GM19239 (cell line): ENCODE measurements at regions not wholly inside any gene's neighbourhood (a gene's known extent, or its start where the extent isn't known, plus 50 kb on each side); places are given as distances from the start of the nearest gene placed in this dataset.
"Not testable (repeated sequence)": the region's sequence is repeated elsewhere in the genome, so short reads cannot be mapped to it uniquely, and the experiment has no call there.

Source experiments
- DNase-seq: peaks from one replicate; pipeline ENCODE4 v3.0.0; 2011; ENCODE audit warnings: low spot score; ENCODE audit not compliant: insufficient read length
- FAIRE-seq: peaks from 2 replicates; lab custom pipeline; 2011; peaks lifted over from hg19 to GRCh38; lab: Jason Lieb, UNC

DNA sequence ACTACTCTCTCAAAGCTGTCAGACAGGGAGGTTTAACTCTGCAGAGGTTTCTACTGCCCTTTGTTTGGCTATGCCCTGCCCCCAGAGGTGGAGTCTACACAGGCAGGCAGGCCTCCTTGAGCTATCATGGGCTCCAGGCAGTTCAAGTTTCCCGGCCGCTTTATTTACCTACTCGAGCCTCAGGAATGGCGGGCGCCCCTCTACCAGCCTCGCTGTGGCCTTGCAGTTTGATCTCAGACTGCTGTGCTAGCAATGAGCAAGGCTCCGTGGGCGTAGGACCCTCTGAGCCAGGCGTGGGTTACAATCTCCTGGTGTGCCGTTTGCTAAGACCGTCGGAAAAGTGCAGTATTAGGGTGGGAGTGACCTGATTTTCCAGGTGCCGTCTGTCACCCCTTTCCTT is 124.3 kb downstream of the PTCHD1 start:
- not testable (repeated sequence) for FAIRE-seq, DNase-seq

- FAIRE-seq = no peak
- DNase-seq = no peak
Measured at GRCh38 chrX:23465105-23465791, 130.6 kb downstream of the PTCHD1 start.

DNA sequence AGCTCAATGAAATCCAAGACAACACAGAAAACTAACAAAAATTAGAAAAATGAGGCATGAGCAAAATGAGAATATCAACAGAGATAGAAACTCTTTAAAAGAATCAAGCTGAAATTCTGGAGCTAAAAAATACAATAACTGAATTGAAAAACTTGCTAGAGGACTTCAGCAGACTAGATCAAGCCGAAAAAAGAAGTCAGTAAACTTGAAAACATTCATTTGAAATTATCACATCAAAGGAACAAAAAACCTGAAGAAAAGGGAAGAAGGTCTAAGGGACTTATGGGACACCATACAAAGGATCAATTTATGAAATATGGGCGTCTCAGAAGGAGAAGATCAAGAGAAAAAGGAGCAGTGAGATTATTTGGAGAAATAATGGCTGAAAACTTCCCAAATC is 131.3 kb downstream of the PTCHD1 start:
- no peak for FAIRE-seq

GRCh38 chrX:23478056-23478455 is 143.4 kb downstream of the PTCHD1 start:
- DNase-seq (no peak), FAIRE-seq (no peak)

More for the DNA sequence above, 131.3 kb downstream of the PTCHD1 start:
- no peak for DNase-seq

DNA sequence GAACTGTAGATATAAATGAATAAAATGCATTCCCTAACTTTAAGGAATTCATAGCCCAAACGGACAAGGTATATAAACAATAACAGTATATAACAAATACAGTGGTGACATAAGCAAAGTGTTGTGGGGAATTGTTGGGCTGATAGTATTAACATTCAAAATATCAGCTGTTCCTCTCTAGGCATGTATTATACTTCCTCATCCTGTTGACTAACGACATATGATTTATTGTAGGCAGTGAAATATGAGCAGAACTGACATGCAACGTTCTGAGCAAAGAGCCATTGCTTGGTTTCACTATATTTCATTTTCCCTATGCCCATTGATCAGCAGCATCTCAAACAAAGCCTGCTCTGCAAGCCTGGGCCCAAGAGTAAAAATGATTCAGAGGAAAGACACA is 143.9 kb downstream of the PTCHD1 start:
- FAIRE-seq (no peak), DNase-seq (no peak)

DNA sequence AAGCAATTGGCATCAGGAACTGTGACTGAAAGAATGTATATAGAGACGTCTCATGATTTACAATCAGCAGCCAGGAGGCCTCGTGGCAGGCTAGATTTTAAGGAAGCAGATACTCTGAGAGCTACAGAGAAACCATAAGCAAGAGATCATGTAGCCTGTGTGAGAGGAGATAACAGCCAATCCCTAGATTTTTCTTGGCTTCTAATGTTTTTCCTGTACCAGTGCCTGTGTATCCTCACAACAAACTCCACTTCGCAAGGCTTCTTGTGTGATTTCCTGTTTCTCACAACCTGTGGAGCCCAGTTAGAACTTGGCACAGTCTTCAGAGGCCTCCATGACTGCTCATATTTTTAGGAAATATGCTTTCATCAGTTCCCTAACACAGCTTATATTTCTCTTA is 147.9 kb downstream of the PTCHD1 start:
- FAIRE-seq (no peak), DNase-seq (no peak)

- FAIRE-seq (no peak), DNase-seq (no peak)
Measured at GRCh38 chrX:23483396-23483795, 148.7 kb downstream of the PTCHD1 start.

GRCh38 chrX:23493941-23494374 is 159.3 kb downstream of the PTCHD1 start:
- FAIRE-seq (peak; percentile 84), DNase-seq (no peak)

GRCh38 chrX:23494741-23495140 is 160.1 kb downstream of the PTCHD1 start:
- FAIRE-seq = peak; percentile 70

DNA sequence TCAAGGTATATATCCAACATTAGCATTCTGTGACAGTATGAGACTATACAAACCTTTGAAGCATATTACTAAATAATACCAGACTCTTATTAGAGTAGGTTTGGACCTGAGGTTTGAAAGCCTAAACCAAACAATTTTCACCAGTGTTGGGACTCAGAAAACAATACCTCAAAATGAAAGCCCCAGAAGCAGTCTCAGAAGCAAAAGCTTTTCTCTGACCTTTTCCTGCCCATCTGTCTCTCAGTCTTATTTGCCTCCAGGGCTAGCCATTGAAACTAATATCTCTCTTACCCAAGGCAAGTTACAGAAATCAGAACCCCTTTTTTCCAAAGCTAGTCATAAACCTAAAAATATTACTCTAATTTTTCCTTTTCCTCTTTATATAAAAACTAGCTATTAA is 163.3 kb downstream of the PTCHD1 start:
- peak; percentile 84 for FAIRE-seq
- DNase-seq = no peak

More at GRCh38 chrX:23494741-23495140, 160.1 kb downstream of the PTCHD1 start:
- no peak for DNase-seq

DNA sequence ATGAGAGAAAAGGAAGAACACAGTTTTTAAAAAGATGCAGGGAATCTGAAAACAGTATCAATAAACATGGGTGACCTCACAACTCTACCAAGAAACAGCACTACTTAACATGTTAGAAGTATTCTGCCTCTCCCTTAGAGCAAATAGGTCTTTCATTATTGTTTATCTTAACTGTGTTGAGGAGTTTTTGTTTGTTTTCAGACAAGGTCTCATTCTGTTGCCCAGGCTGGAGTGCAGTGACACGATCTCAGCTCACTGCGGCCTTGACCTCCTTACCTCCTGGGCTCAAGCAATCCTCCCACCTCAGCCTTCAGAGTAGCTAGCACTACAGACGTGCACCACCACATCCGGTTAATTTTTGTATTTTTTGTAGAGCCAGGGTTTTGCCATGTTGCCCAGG is 165.3 kb upstream of the PRDX4 start:
- no peak for FAIRE-seq
- no peak for DNase-seq

DNA sequence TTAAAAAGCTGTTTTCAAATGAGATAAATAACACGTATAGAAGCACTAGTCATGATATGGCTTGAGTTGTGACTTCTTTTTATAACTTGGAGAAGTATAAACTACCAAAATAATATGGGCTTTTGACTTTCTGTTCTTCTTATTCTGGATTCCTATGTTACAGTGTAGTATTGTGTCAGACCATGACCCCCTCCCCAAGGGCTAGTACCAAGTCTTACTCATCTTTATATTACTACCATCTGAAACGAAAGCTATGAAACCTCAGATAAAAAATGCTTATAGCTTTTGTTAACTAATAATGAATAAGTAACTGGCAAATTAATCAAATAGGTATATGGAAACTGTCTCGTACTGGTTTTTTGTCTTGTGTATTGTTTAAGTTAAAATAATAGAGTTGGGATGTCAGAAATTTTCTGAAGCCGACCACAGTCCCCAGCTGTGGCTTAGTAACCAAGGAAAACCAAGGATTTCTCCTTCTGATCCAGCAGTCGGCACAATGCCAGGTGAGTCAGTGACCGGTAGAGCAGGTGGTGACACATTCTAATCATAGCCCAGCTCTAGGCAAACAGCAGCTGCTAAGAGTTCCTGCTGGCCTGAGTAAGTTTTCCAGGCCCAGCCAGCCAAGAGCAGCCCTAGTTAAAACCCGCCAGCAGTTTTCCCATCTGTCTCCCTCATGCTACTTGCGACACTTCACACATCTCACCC is 163.3 kb upstream of the PRDX4 start:
- FAIRE-seq (no peak), DNase-seq (no peak)

DNA sequence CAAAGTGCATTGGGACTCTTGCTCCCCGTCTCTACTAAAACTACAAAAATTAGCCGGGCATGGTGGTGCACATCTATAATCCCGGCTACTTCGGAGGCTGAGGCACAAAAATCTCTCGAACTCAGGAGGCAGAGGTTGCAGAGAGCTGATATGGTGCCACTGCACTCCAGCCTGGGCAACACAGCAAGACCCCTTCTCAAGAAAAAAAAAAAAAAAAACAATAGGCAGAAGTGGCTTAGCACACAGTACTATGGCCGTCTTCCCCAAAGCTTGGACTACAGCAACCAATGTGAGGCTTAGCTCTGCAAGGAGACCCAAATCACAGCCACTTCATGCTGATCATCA is 162.8 kb upstream of the PRDX4 start:
- no peak for FAIRE-seq
- no peak for DNase-seq

DNA sequence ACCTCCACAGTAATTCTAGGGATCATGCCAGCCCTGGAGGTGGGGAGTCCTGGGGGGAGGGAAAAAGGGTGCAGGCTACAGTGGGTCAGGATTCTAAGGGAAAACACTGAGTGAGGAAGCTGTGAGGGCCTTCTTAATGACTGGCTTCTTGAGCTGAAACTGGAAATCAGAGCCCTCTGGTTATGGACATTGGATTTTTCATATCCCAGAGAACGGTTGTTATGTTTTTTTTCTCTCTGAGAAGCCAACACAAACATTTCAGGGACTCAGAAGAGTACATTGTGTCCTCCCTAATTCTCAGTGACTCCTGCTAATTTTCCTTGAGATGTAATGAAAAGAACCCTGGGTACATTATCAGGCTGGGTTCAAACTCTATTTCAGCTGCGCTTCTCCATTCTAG is 162.4 kb upstream of the PRDX4 start:
- DNase-seq (no peak), FAIRE-seq (no peak)

DNA sequence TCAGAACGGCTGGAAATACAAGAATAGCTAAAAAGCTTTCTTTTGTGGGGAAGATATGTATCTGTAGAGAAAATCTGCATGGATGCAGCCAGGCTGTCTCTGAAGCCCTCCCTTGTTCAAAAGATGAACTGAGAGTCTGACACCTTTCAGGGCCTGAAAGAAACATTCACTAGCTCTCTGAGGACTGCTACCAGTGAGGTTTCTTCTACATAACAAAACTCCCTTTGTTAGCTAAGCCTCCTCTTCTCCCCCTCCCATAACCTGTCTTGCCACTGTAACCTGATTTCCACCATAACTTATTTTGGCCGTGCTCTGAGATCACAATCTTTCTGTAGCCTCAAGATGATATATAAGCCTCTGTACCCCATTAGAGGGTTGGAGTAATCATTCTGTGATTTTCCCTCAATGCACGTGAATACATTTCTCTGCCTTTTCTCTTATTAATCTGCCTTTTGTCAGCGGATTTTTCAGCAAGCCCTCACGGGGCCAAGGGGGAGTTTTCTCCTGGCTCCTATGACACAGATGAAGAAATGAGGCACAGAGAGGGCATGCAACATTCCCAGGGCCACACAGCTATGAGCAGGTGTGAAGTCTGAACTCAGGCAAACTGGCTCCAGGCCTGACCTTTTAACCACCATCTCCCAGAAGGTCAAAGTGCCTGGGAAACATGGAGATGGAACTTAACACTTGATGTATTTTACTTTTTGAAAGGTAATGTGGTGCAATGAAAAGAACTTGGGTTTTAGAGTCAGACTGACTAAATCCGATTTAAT is 161.6 kb upstream of the PRDX4 start:
- no peak for DNase-seq
- FAIRE-seq = no peak

DNA sequence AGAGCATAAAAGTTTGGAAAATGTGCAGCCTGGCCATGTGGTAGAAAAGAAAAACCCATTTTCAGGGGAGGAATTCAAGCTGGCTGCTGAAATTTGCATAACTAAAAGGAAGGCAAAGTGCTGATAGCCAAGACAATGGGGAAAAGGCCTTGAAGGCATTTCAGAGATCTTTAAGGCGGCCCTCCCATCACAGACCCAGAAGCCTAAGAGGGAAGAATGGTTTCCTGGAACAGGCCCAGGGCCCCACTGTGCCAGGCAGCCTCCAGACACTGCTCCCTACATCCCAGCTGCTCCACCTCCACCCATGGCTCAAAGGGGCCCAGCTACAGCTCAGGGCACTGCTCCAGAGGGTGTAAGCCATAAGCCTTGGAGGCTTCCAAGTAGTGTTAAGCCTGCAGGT is 158.0 kb upstream of the PRDX4 start:
- DNase-seq (no peak), FAIRE-seq (no peak)

DNA sequence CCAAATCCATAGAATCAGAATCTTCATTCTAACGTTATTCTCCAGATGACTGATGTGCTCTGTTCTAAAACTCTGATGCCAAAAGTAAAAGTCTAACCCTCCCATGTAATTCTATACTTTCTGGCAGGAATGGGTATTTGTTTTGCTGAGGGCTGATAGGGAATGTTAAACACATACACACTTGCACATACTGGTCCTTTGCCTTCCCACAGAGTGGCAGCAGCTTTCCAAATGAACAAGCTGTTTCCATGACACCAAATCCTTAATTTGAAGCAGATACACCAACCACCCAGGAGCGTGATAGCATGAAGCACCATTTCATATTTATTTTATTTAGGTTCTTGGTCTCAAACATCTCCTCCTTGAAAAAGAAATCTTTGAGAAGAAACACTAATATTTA is 155.5 kb upstream of the PRDX4 start:
- FAIRE-seq = no peak
- no peak for DNase-seq

GRCh38 chrX:23513121-23513520 is 154.2 kb upstream of the PRDX4 start:
- FAIRE-seq (no peak), DNase-seq (no peak)

DNA sequence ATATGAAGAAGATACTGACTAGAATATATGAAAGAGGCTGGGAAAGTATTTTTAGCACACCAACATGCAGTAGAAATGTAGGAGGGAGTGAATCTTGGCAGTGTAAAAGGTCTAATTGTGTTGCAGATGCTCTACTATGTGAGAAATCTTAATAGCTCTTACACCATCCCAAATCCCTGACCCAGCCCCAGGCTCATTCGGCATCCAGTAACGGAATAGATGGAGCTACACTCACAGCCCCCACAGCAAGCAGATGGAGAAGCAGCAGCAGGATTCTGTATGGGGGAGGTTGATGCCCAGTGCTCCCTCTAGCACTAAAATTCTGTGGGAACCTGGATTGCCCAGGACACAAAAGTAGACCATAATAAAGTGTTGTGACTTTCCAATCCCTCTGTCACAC is 153.2 kb upstream of the PRDX4 start:
- DNase-seq = no peak
- FAIRE-seq = no peak

- FAIRE-seq = no peak
- no peak for DNase-seq
Measured at GRCh38 chrX:23515028-23515427, 152.3 kb upstream of the PRDX4 start.

DNA sequence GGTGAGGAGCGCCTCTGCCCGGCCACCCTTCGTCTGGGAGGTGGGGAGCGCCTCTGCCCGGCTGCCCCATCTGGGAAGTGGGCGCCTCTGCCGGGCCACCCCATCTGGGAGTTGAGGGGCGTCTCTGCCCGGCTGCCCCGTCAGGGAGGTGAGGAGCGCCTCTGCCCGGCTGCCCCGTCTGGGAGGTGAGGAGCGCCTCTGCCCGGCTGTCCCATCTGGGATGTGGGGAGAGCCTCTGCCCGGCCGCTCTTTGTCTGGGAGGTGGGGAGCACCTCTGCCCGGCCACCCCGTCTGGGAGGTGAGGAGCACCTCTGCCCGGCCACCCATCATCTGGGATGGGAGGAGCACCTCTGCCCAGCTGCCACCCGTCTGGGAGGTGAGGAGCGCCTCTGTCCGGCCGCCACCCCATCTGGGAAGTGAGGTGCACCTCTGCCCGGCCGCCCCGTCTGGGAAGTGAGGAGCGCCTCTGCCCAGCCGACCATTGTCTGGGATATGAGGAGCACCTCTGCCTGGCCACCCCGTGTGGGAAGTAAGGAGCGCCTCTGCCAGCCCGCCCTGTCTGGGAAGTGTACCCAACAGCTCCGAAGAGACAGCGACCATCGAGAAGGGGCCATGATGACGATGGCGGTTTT is 144.2 kb upstream of the PRDX4 start:
- not testable (repeated sequence) for FAIRE-seq

More for the DNA sequence above, 144.2 kb upstream of the PRDX4 start:
- not testable (repeated sequence) for DNase-seq
